Neuronal stem cell (in vitro differentiated cells): ENCODE measurements at regions not wholly inside any gene's neighbourhood (a gene's known extent, or its start where the extent isn't known, plus 50 kb on each side); places are given as distances from the start of the nearest gene placed in this dataset.
"Not testable (repeated sequence)": the region's sequence is repeated elsewhere in the genome, so short reads cannot be mapped to it uniquely, and the experiment has no call there.

ENCODE experiments used
- DNase-seq: peaks from one replicate; pipeline ENCODE4 v3.0.0-alpha.2; 2013; ENCODE audit warnings: low spot score
- H2AFZ ChIP-seq: one replicate; pipeline ENCODE4 v1.6.1; 2013; ENCODE audit warnings: mild to moderate bottlenecking, low read length, inconsistent platforms
- H2AK5ac ChIP-seq: 2 replicates; pipeline ENCODE4 v1.6.1; 2013; ENCODE audit warnings: low read depth, mild to moderate bottlenecking, inconsistent platforms, low read length, moderate library complexity, mixed read lengths
- H2BK120ac ChIP-seq: 2 replicates; pipeline ENCODE4 v1.6.1; 2013; ENCODE audit warnings: low read depth, mild to moderate bottlenecking, inconsistent platforms, low read length, moderate library complexity, mixed read lengths
- H2BK12ac ChIP-seq: one replicate; pipeline ENCODE4 v1.6.1; 2013; ENCODE audit warnings: low read length, inconsistent platforms
- H2BK15ac ChIP-seq: 2 replicates; pipeline ENCODE4 v1.6.1; 2013; ENCODE audit warnings: mild to moderate bottlenecking, low read length, inconsistent platforms, mixed read lengths
- H2BK5ac ChIP-seq: one replicate; pipeline ENCODE4 v1.6.1; 2013; ENCODE audit warnings: inconsistent platforms, mild to moderate bottlenecking, low read length, moderate library complexity
- H3K14ac ChIP-seq: one replicate; pipeline ENCODE4 v1.6.1; 2013; ENCODE audit warnings: low read length, inconsistent platforms
- H3K18ac ChIP-seq: 2 replicates; pipeline ENCODE4 v1.6.1; 2013; ENCODE audit warnings: low read length, inconsistent platforms
- H3K23ac ChIP-seq: 2 replicates; pipeline ENCODE4 v1.6.1; 2013; ENCODE audit warnings: low read depth, mild to moderate bottlenecking, mixed read lengths, low read length, inconsistent platforms; ENCODE audit not compliant: poor library complexity
- H3K27ac ChIP-seq: replicated peaks from 3 replicates; pipeline ENCODE4 v1.5.1; 2013; ENCODE audit warnings: low read length, inconsistent platforms
- H3K27me3 ChIP-seq, 3 experiments: 2 replicates each; pipeline ENCODE4 v1.6.1; 2013; ENCODE audit warnings: low read length in 3 of 3, mild to moderate bottlenecking in 2 of 3, inconsistent platforms in 1 of 3, low read depth in 1 of 3, mixed read lengths in 1 of 3, moderate library complexity in 1 of 3; ENCODE audit not compliant: control insufficient read depth in 3 of 3, insufficient read depth in 3 of 3
- H3K36me3 ChIP-seq, 2 donors: replicated peaks in 1 of 2; 2 replicates each; pipeline ENCODE4 v1.6.1; 2013; ENCODE audit warnings: low read length in 2 of 2; ENCODE audit not compliant: control insufficient read depth in 2 of 2, insufficient read depth in 2 of 2
- H3K4ac ChIP-seq: 2 replicates; pipeline ENCODE4 v1.6.1; 2013; ENCODE audit warnings: inconsistent platforms, mild to moderate bottlenecking, low read length, moderate library complexity
- H3K4me1 ChIP-seq, 2 donors: 1 replicate in 1 of 2; 2 replicates in 1 of 2; pipeline ENCODE4 v1.6.1; 2013; ENCODE audit warnings: low read length in 2 of 2, low read depth in 1 of 2; ENCODE audit not compliant: control insufficient read depth in 2 of 2, insufficient read depth in 1 of 2
- H3K4me2 ChIP-seq: one replicate; pipeline ENCODE4 v1.6.1; 2013; ENCODE audit warnings: mild to moderate bottlenecking, low read length, inconsistent platforms; ENCODE audit not compliant: insufficient read depth, poor library complexity, severe bottlenecking
- H3K4me3 ChIP-seq, 2 donors: 2 replicates each; pipeline ENCODE4 v1.5.1; 2013; ENCODE audit warnings: low read length in 2 of 2, mild to moderate bottlenecking in 2 of 2, inconsistent platforms in 1 of 2, moderate library complexity in 1 of 2
- H3K79me1 ChIP-seq: one replicate; pipeline ENCODE4 v1.6.1; 2013; ENCODE audit warnings: low read depth, mild to moderate bottlenecking, inconsistent platforms, low read length, moderate library complexity
- H3K9ac ChIP-seq: one replicate; pipeline ENCODE4 v1.6.1; 2013; ENCODE audit warnings: mild to moderate bottlenecking, low read depth, low read length, inconsistent platforms; ENCODE audit not compliant: poor library complexity
- H3K9me3 ChIP-seq, 2 donors: replicated peaks in 1 of 2; 2 replicates each; pipeline versions ENCODE3 to v1.6.1; 2013; ENCODE audit warnings: low read length in 2 of 2, mild to moderate bottlenecking in 2 of 2, inconsistent platforms in 1 of 2, low read depth in 1 of 2, mixed read lengths in 1 of 2, moderate library complexity in 1 of 2; ENCODE audit not compliant: control insufficient read depth in 2 of 2, insufficient read depth in 1 of 2
- H4K8ac ChIP-seq: one replicate; pipeline ENCODE4 v1.6.1; 2013; ENCODE audit warnings: low read depth, mild to moderate bottlenecking, inconsistent platforms, low read length, moderate library complexity
- H4K91ac ChIP-seq: one replicate; pipeline ENCODE4 v1.6.1; 2013; ENCODE audit warnings: low read length, low read depth, mild to moderate bottlenecking, inconsistent platforms; ENCODE audit not compliant: poor library complexity
- WGBS, 2 donors: extraction: QIAGEN DNeasy Blood & Tissue Kit; methylation state at CpG; one replicate each; pipeline ENCODE4 v1.1.7; 2013; ENCODE audit warnings: missing lambda C conversion rate in 2 of 2, mixed read lengths in 1 of 2; ENCODE audit not compliant: insufficient read length in 2 of 2, insufficient replicate concordance in 1 of 2; ENCODE audit errors: extremely low coverage in 2 of 2; 5-methylcytosine and 5-hydroxymethylcytosine counted together

DNA sequence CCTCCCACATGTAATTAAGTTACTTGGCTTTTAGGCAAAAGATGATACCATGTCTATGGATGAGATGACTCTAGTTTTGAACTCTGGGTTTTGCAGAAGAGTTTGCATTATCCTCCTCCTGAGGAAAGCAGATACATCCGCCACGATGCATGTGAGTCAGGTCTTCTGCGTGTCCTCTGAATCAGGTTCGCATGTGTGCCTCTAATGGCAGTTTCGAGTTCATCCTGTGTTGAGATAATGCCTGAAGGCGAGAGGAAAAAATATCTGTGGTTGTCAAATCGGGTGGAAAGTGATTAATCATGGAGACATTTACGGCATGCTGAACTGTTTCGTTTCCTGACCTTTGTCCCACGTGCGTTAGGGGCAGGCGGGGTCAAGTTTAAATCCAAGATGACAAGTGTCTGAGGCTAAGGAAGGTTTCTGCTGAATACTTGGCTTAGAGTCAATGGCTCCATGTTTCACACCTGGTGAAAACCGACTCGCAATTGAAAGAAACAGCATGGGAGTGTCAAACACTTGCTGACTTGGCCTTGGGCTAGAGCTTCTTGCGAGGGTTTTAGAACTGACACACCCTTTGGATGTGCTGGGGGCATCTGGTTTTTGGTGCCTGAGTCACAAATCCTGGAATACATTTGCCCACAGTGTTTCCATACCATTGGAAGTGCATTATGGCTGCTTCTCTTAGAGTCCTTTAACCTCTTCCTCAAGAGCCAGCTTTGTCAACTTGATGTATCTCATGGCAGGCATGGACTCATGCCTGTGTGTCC, 216.1 kb upstream of the PLGLB1 start:
- not testable (repeated sequence) for H3K27me3 ChIP-seq, H3K79me1 ChIP-seq, H3K36me3 ChIP-seq, H4K8ac ChIP-seq, H3K4me3 ChIP-seq, H2BK15ac ChIP-seq, H3K4me1 ChIP-seq, H3K23ac ChIP-seq, H3K18ac ChIP-seq, H2BK120ac ChIP-seq, H3K14ac ChIP-seq, H3K9ac ChIP-seq, H3K4me2 ChIP-seq, H2AFZ ChIP-seq, DNase-seq, H4K91ac ChIP-seq, H2BK12ac ChIP-seq, H2AK5ac ChIP-seq, H2BK5ac ChIP-seq, H3K9me3 ChIP-seq, H3K4ac ChIP-seq, H3K27ac ChIP-seq
- no CpG with 5 or more reads among the region's 15 CpGs for WGBS, 2 donors

DNA sequence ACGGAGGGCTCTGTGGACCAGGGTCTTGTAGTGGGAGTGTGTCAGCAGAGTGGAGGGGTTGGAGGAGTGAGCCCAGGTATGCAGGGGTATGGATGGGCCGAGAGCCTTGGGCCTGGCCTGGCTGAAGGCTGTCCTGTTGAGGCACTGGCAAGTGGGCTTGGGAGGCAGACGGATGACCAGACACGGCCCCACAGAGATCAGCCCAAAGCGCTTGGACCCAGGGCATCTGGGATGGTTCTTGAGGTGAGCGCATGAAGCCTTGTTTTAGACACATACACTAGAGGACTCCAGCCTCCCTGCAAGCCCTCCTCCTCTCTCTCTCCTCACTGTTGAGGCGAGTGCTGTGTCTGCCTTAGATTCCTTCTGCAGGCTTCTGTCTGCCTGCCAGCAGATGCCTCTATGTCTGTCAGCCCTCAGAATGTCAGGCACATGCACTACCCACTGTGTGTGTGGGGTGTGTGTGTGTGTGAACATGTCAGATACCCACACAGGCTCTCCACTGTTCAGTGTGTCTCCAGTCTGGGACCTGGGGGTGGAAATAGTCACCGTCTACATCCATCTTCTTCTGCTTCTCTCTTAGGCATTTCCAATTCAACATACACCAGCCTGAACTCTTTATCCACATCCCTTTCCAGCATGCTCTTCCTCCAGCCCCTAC, 218.0 kb upstream of the PLGLB1 start:
- not testable (repeated sequence) for H2BK15ac ChIP-seq, DNase-seq, H3K79me1 ChIP-seq

DNA sequence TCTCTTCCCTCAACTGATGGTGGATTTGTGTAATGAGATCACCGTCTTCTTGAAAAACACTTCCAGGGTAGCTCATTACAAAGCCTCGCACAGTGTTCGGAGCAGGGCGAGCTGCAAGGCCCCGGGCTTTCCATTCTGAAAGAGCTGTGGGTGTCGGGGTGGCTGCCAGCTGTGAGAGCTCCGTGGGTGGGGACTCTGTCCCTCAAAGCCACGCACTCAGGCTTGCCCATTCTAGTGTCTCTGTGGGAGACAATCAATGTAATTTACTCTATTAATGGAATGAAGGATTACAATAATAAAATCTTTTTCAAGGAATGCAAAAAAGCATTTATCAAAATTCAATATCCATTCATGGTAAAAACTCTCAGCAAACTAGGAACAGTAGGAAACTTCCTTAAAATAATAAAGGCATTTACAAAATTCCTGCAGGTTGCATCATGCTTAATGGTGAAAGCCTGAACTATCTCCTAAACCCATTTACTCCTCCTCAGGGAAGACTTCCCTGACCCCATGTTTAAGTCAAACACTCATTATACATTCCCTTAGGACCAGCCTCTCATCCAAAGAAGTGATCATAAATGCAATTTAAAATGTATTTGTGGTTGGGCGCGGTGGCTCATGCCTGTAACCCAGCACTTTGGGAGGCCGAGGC, 224.5 kb upstream of the PLGLB1 start:
- not testable (repeated sequence) for H3K4me2 ChIP-seq, H3K79me1 ChIP-seq, H4K8ac ChIP-seq, H3K36me3 ChIP-seq, H3K18ac ChIP-seq, H3K4me1 ChIP-seq, H3K14ac ChIP-seq, H2BK12ac ChIP-seq, H3K9ac ChIP-seq, H2BK120ac ChIP-seq, H3K27me3 ChIP-seq, H2AK5ac ChIP-seq, H3K23ac ChIP-seq, H4K91ac ChIP-seq, H3K4ac ChIP-seq, H3K4me3 ChIP-seq, H3K9me3 ChIP-seq, H2BK5ac ChIP-seq, H3K27ac ChIP-seq, DNase-seq, H2AFZ ChIP-seq, H2BK15ac ChIP-seq
- WGBS, 2 donors, result no CpG with 5 or more reads among the region's 11 CpGs

More for the DNA sequence above, 218.0 kb upstream of the PLGLB1 start:
- not testable (repeated sequence) for H2AFZ ChIP-seq, H2BK5ac ChIP-seq, H3K9me3 ChIP-seq, H3K4me1 ChIP-seq, H3K4me3 ChIP-seq, H3K36me3 ChIP-seq, H3K4me2 ChIP-seq, H3K27me3 ChIP-seq, H3K27ac ChIP-seq, H2BK12ac ChIP-seq, H3K23ac ChIP-seq, H2AK5ac ChIP-seq, H2BK120ac ChIP-seq, H3K4ac ChIP-seq, H3K14ac ChIP-seq, H3K18ac ChIP-seq, H3K9ac ChIP-seq, H4K8ac ChIP-seq, H4K91ac ChIP-seq
- no CpG with 5 or more reads among the region's 8 CpGs for WGBS, 2 donors

DNA sequence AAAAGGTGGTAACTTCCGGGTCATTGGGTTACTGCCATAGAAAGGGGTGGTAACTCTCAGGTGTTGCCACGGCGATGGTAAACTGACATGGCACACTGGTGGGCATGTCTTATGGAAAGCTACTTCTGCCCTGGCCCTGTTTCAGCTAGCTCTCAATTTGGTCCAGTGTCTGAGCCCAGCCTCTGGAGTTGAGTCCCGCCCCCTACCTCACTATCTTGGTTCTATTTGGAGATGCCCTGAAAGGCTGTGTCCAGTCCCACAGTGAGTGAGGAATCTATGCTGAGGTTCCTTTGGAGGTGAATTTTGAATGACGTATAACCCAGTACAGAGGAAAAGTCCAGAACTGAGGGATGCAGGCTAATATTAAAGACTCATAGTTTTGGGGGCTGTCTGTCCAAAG, 230.4 kb upstream of the PLGLB1 start:
- H2AK5ac ChIP-seq, H3K27me3 ChIP-seq, H3K9me3 ChIP-seq, H2BK5ac ChIP-seq, H2BK12ac ChIP-seq, H3K36me3 ChIP-seq, H3K27ac ChIP-seq, H3K4ac ChIP-seq, H3K23ac ChIP-seq, H4K8ac ChIP-seq, H3K18ac ChIP-seq, H3K4me2 ChIP-seq, H2BK15ac ChIP-seq, H2BK120ac ChIP-seq, H3K4me1 ChIP-seq, H3K4me3 ChIP-seq, DNase-seq, H3K79me1 ChIP-seq, H3K14ac ChIP-seq, H3K9ac ChIP-seq, H4K91ac ChIP-seq, H2AFZ ChIP-seq: not testable (repeated sequence)
- no CpG with 5 or more reads among the region's 5 CpGs for WGBS, 2 donors
